ENCODE measurements at regions not wholly inside any gene's neighbourhood (a gene's known extent, or its start where the extent isn't known, plus 50 kb on each side); places are given as distances from the start of the nearest gene placed in this dataset.

DNA sequence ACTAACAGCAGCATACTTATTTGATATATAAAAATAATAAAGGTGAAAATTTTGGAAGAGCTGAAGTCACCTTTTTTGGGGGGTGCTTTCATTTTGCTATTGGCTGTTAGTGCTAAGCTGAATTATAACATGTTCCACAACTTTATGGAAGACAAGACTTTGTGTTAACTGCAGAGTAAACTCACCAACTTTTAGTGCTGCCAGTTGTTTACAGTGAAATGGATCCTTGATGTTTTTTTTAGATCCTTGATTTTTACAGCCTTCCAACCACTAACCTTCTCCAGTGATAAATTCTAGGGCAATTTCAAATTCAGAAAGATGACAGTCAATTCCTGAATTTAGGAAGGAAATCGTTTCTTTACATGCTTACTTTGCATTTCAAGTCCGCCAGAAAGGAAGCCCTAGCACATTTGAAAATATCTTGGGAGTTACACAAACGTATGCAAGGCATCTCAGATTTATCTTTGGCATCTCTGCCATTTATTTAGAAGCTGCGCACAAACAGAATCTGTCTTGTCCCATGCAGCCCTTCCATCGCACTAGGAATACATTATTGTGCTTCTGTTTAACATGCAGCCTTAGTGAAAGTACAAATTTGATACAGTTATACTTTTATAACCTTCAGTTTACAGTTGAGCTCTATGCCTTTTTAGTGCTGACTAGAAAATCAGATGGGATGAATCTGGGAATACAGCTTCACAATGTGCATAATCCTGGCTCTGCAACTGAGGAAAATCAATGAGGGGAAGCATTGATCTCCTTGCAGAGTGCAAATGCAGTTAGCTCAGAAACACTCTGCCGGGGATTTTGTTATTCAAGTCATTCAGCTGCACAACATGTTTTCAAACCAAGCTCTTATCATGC, 142.4 kb upstream of the ZNF608 start:
- no peak for TF ChIP-seq ZNF274 (IDR thresholded peaks at IDR 0.05; ENCODE audit: low read depth, low read length)
- TF ChIP-seq SUZ12 (IDR thresholded peaks at IDR 0.05; ENCODE audit: extremely low read depth, insufficient read depth, insufficient read length), result no peak
- TF ChIP-seq YY1 (IDR thresholded peaks at IDR 0.05; ENCODE audit: insufficient read depth, insufficient read length), result no peak
